ENCODE measurements at regions not wholly inside any gene's neighbourhood (a gene's known extent, or its start where the extent isn't known, plus 50 kb on each side); places are given as distances from the start of the nearest gene placed in this dataset.

- no peak for ATAC-seq
- CTCF ChIA-PET = interaction anchor here (2.0 kb wide), 1 partner anchor 11 kb away, joined by 8 read pairs; no protein-coding TSS in a partner anchor
- POLR2A ChIA-PET = no interaction called here
- WGBS (ENCODE audit: missing lambda C conversion rate) = 4% methylated on average over 4 of the region's 5 CpGs
- Histone ChIP-seq H3K4me2 (no peak overlapping the region), H3K9me3 (no peaks in the 10 kb centered on the region), H3K4me1 (no peaks in the 10 kb centered on the region), H3K4me3 (no peak overlapping the region), H3K27ac (no peak overlapping the region)
- no peak for DNase-seq (ENCODE audit: low read depth in 1 of 2, low spot score in 1 of 2)
- FAIRE-seq = no peak
- TF ChIP-seq ZNF302 (CRISPR knock-in tag; IDR thresholded peaks at IDR 0.05) (no peak), NFE2L2 (conservative IDR thresholded peaks at IDR 0.05; ENCODE audit: low read length) (no peak), JUNB (IDR thresholded peaks at IDR 0.05) (no peak), BHLHE40 (IDR thresholded peaks at IDR 0.05; ENCODE audit: low read depth, low read length) (no peak), ZFP36 (IDR thresholded peaks at IDR 0.05; ENCODE audit: borderline replicate concordance, partially characterized antibody) (no peak), RARB (CRISPR knock-in tag; IDR thresholded peaks at IDR 0.05) (no peak), CBX8 (IDR thresholded peaks at IDR 0.05) (no peak), KDM1A (IDR thresholded peaks at IDR 0.05; ENCODE audit: low read depth) (no peak), TFCP2L1 (CRISPR knock-in tag; IDR thresholded peaks at IDR 0.05) (no peak), SMC3 (IDR thresholded peaks at IDR 0.05) (no peak), TP53 (CRISPR knock-in tag; IDR thresholded peaks at IDR 0.05) (no peak)
Measured at GRCh38 chr10:131464789-131465188, 153.3 kb upstream of the TCERG1L start.

- Histone ChIP-seq H3K27ac (no peak overlapping the region), H3K9me3 (no peaks in the 10 kb centered on the region), H3K4me1 (no peaks in the 10 kb centered on the region), H3K4me2 (no peak overlapping the region), H3K4me3 (no peak overlapping the region)
- WGBS (ENCODE audit: missing lambda C conversion rate) = 6% methylated on average over 2 of the region's 2 CpGs
- POLR2A ChIA-PET = no interaction called here
- no peak for FAIRE-seq
- no peak for DNase-seq (ENCODE audit: low read depth in 1 of 2, low spot score in 1 of 2)
- TF ChIP-seq EHF (CRISPR knock-in tag; IDR thresholded peaks at IDR 0.05) (no peak), TFCP2L1 (CRISPR knock-in tag; IDR thresholded peaks at IDR 0.05) (no peak), POLR2A (IDR thresholded peaks at IDR 0.05; ENCODE audit: low read length) (no peak), JUN (IDR thresholded peaks at IDR 0.05) (no peak), NFE2L2 (conservative IDR thresholded peaks at IDR 0.05; ENCODE audit: low read length) (no peak), BCL3 (IDR thresholded peaks at IDR 0.05) (no peak), MYC (IDR thresholded peaks at IDR 0.05; ENCODE audit: borderline replicate concordance, low read length) (no peak), KDM5A (IDR thresholded peaks at IDR 0.05) (no peak), MAZ (IDR thresholded peaks at IDR 0.05; ENCODE audit: borderline replicate concordance, low read depth, low read length) (no peak), CTCF (IDR thresholded peaks at IDR 0.05) (no peak), MAFK (IDR thresholded peaks at IDR 0.05; ENCODE audit: partially characterized antibody) (no peak), REST (IDR thresholded peaks at IDR 0.05) (no peak)
- no peak for ATAC-seq
- CTCF ChIA-PET = no interaction called here
Measured at GRCh38 chr10:131469551-131469950, 158.0 kb upstream of the TCERG1L start.
